HCT116 (cell line): ENCODE measurements at regions not wholly inside any gene's neighbourhood (a gene's known extent, or its start where the extent isn't known, plus 50 kb on each side); places are given as distances from the start of the nearest gene placed in this dataset.

ENCODE experiments used
- ATAC-seq: fragments of 200-7000 bp; cut with Tn5 transposase; 2 replicates; pipeline ENCODE4 v1.9.1; 2020; ENCODE audit warnings: mild to moderate bottlenecking, moderate library complexity
- BruUV-seq: library from RNA; stranded (reverse); fragments of 400-500 nt; replicated peaks from 2 replicates; lab custom pipeline; 2021; lab: Mats Ljungman, UMichigan
- CTCF ChIA-PET: fragments of 300-600 bp; sonication (Branson Sonifier 250); formaldehyde crosslinking; loops from one replicate; lab custom pipeline; 2021; ENCODE audit warnings: antibody characterized with exemption; lab: Charles Lee
- POLR2A ChIA-PET: fragments of 300-600, 350-600 bp; sonication (Branson Sonifier 250); formaldehyde crosslinking; loops from one replicate; lab custom pipeline; 2021; ENCODE audit warnings: antibody characterized with exemption; lab: Charles Lee
- RAD21 ChIA-PET, 2 experiments: fragments of 300-600 bp; sonication (Branson Sonifier 250); formaldehyde crosslinking; loops; one replicate each; lab custom pipeline; 2023; ENCODE audit warnings: low total read pairs in 2 of 2; ENCODE audit not compliant: uncharacterized antibody in 2 of 2, unreplicated experiment in 2 of 2, low non-redundant PET in 1 of 2; lab: Charles Lee
- DNase-seq: peaks from one replicate; pipeline ENCODE4 v3.0.0-alpha.2; 2010; ENCODE audit warnings: low read depth, low spot score
- H2AFZ ChIP-seq: fragments of 200-600 bp; shearing (Covaris generic), sonication (generic); 2 replicates; pipeline ENCODE4 v1.6.1; 2017; ENCODE audit warnings: low read depth, mixed run types, mixed read lengths, antibody characterized with exemption, low read length; ENCODE audit not compliant: poor library complexity, severe bottlenecking
- H3K27ac ChIP-seq: 2 replicates; pipeline ENCODE4 v1.5.1; 2012; ENCODE audit warnings: low read depth, low read length
- H3K27me3 ChIP-seq: fragments of 200-600 bp; sonication (generic); 2 replicates; pipeline ENCODE4 v1.6.1; 2016; ENCODE audit warnings: mixed run types, low read length, mixed read lengths; ENCODE audit not compliant: insufficient read depth
- H3K36me3 ChIP-seq, 2 experiments: fragments of 200-500 bp in 1 of 2; fragments of 200-600 bp in 1 of 2; sonication (Bioruptor generic) in 1 of 2; sonication (generic) in 1 of 2; 2 replicates each; pipeline versions ENCODE4 v1.5.1 to v1.6.1; 2014 to 2016; ENCODE audit warnings: low read length in 2 of 2, inconsistent platforms in 1 of 2, mixed read lengths in 1 of 2, mixed run types in 1 of 2; ENCODE audit not compliant: insufficient read depth in 2 of 2, control insufficient read depth in 1 of 2
- H3K4me1 ChIP-seq, 2 experiments: fragments of 200-600 bp in 1 of 2; sonication (generic) in 1 of 2; 2 replicates each; pipeline versions ENCODE4 v1.5.1 to v1.6.1; 2012 to 2017; ENCODE audit warnings: low read length in 2 of 2, inconsistent platforms in 1 of 2, mild to moderate bottlenecking in 1 of 2, mixed read lengths in 1 of 2, mixed run types in 1 of 2, moderate library complexity in 1 of 2; ENCODE audit not compliant: insufficient read depth in 2 of 2, control insufficient read depth in 1 of 2
- H3K4me2 ChIP-seq: fragments of 200-600 bp; sonication (generic); 2 replicates; pipeline ENCODE4 v1.6.1; 2017; ENCODE audit warnings: mixed run types, low read length, mixed read lengths
- H3K4me3 ChIP-seq, 2 experiments: fragments of 200-600 bp in 1 of 2; sonication (generic) in 1 of 2; replicated peaks in 1 of 2; 2 replicates each; pipeline ENCODE4 v1.5.1; 2011 to 2016; ENCODE audit warnings: low read length in 2 of 2, control low read depth in 1 of 2, low read depth in 1 of 2, mild to moderate bottlenecking in 1 of 2, mixed read lengths in 1 of 2, mixed run types in 1 of 2
- H3K79me2 ChIP-seq: fragments of 200-600 bp; sonication (generic); 2 replicates; pipeline ENCODE4 v1.6.1; 2017; ENCODE audit warnings: mild to moderate bottlenecking, mixed run types, low read length, moderate library complexity, mixed read lengths; ENCODE audit not compliant: insufficient read depth
- H3K9ac ChIP-seq: fragments of 200-600 bp; sonication (generic); 2 replicates; pipeline ENCODE4 v1.6.1; 2016; ENCODE audit warnings: low read length, mixed read lengths
- H3K9me2 ChIP-seq: fragments of 200-600 bp; sonication (generic), shearing (Covaris generic); 2 replicates; pipeline ENCODE4 v1.6.1; 2017; ENCODE audit warnings: mixed run types, mild to moderate bottlenecking, moderate library complexity; ENCODE audit not compliant: insufficient read depth
- H3K9me3 ChIP-seq, 2 experiments: fragments of 200-500 bp in 1 of 2; fragments of 200-600 bp in 1 of 2; sonication (Bioruptor generic) in 1 of 2; sonication (generic) in 1 of 2; 2 replicates each; pipeline ENCODE4 v1.6.1; 2014 to 2017; ENCODE audit warnings: low read length in 2 of 2, mixed read lengths in 2 of 2, inconsistent platforms in 1 of 2, low read depth in 1 of 2, mild to moderate bottlenecking in 1 of 2, mixed run types in 1 of 2, moderate library complexity in 1 of 2; ENCODE audit not compliant: control insufficient read depth in 1 of 2, insufficient read depth in 1 of 2
- H4K20me1 ChIP-seq: fragments of 200-600 bp; sonication (generic), shearing (Covaris generic); 2 replicates; pipeline ENCODE4 v1.6.1; 2017; ENCODE audit warnings: mixed run types, mild to moderate bottlenecking, moderate library complexity; ENCODE audit not compliant: insufficient read depth
- CBX3 ChIP-seq: IDR thresholded peaks from 2 replicates; pipeline ENCODE4 v1.6.1; 2012; ENCODE audit warnings: low read depth
- ELF1 ChIP-seq: IDR thresholded peaks from 2 replicates; pipeline ENCODE4 v1.6.1; 2012; ENCODE audit warnings: low read depth, borderline replicate concordance
- EZH2 ChIP-seq: fragments of 200-600 bp; sonication (generic); IDR thresholded peaks from 2 replicates; pipeline ENCODE4 v1.6.1; 2017; ENCODE audit warnings: antibody characterized with exemption, mixed run types
- EZH2phosphoT487 ChIP-seq: fragments of 200-600 bp; IDR thresholded peaks from 2 replicates; pipeline ENCODE4 v1.6.1; 2018; ENCODE audit warnings: antibody characterized with exemption, borderline replicate concordance
- JUND ChIP-seq: IDR thresholded peaks from 2 replicates; pipeline ENCODE4 v1.6.1; 2012
- POLR2AphosphoS5 ChIP-seq: IDR thresholded peaks from 2 replicates; pipeline ENCODE4 v1.6.1; 2011; ENCODE audit warnings: mild to moderate bottlenecking, low read depth, low read length, moderate library complexity
- SIN3A ChIP-seq: IDR thresholded peaks from 2 replicates; pipeline ENCODE4 v1.6.1; 2012; ENCODE audit warnings: low read depth
- SRF ChIP-seq: IDR thresholded peaks from 2 replicates; pipeline ENCODE4 v1.6.1; 2012; ENCODE audit warnings: low read depth
- TCF7L2 ChIP-seq: IDR thresholded peaks from 2 replicates; pipeline ENCODE4 v1.7.0; 2011; ENCODE audit warnings: borderline replicate concordance, inconsistent platforms; ENCODE audit not compliant: insufficient read depth, insufficient read length; ENCODE audit errors: extremely low read depth
- YY1 ChIP-seq: IDR thresholded peaks from 2 replicates; pipeline ENCODE4 v1.6.1; 2011; ENCODE audit warnings: low read length, low read depth, moderate library complexity, mild to moderate bottlenecking; ENCODE audit not compliant: insufficient replicate concordance; ENCODE audit errors: extremely low read depth
- intact Hi-C: fragments of 100-400 bp; cut with micrococcal nuclease; formaldehyde crosslinking; loops from 2 replicates; pipeline ENCODE4 v1.10.0; 2022
- TF ChIP-seq, protein P1 (sequence below): IDR thresholded peaks from 2 replicates; pipeline ENCODE4 v1.6.1; 2011; ENCODE audit warnings: mild to moderate bottlenecking, low read length, moderate library complexity; ENCODE audit not compliant: insufficient replicate concordance; ENCODE audit errors: extremely low read depth
- TF ChIP-seq, protein P2 (sequence below): IDR thresholded peaks from 2 replicates; pipeline ENCODE4 v1.6.1; 2012; ENCODE audit warnings: low read depth
- TF ChIP-seq, protein P3 (sequence below): IDR thresholded peaks from 2 replicates; pipeline ENCODE4 v1.6.1; 2012
- TF ChIP-seq, protein P4 (sequence below): IDR thresholded peaks from 2 replicates; pipeline ENCODE4 v1.6.1; 2012
- TF ChIP-seq, protein P5 (sequence below), 3 experiments: fragments of 200-600 bp in 1 of 3; sonication (generic) in 1 of 3; IDR thresholded peaks in 2 of 3; conservative IDR thresholded peaks in 1 of 3; 2 replicates each; pipeline ENCODE4 v1.5.1; 2012 to 2017; ENCODE audit warnings: low read depth in 2 of 3, low read length in 2 of 3, antibody characterized with exemption in 1 of 3, borderline replicate concordance in 1 of 3, control low read depth in 1 of 3, mild to moderate bottlenecking in 1 of 3, mixed read lengths in 1 of 3, mixed run types in 1 of 3, moderate library complexity in 1 of 3; ENCODE audit not compliant: insufficient read depth in 1 of 3

DNA sequence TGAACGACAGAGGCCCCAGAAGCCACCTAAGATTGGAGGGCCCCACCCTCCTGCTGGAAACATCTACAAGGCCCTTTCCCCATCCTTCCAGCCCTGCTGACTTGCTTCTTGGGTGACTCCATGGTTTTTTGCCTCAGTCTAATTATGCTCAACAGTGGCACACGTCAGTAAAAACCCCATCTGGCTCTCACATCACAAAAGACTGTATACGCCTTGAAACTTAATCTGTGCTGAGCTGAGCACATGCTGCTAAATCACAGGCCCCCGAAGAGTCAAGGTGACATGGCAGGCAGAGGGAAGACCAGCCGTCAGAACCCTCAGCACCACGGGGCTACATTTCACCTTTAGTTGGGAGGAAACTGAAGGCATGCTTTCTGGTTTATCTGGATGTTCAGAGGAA is 323.1 kb downstream of the CDH26 start:
- no peaks in the 10 kb centered on the region for H3K9me2 ChIP-seq
- H3K9me3 ChIP-seq: peaks cover 6 to 17% of the 10 kb centered on the region in 2 experiments; a peak in 2 of 4 replicates
- no peaks in the 10 kb centered on the region for H3K79me2 ChIP-seq
- H3K4me2 ChIP-seq: no peak overlapping the region
- ATAC-seq (no peak), DNase-seq (no peak)
- no peaks in the 10 kb centered on the region for H3K36me3 ChIP-seq
- no peak overlapping the region for H3K9ac ChIP-seq
- H3K4me3 ChIP-seq: no peak overlapping the region
- no peaks in the 10 kb centered on the region for H3K4me1 ChIP-seq
- CTCF ChIA-PET: no interaction called here
- H4K20me1 ChIP-seq: no peaks in the 10 kb centered on the region
- RAD21 ChIA-PET: no interaction called here
- no peaks in the 10 kb centered on the region for H3K27me3 ChIP-seq
- no TSS peak for BruUV-seq
- no peak for TF ChIP-seq EZH2phosphoT487
- no peak for TF ChIP-seq YY1
- TF ChIP-seq, protein P1, sequence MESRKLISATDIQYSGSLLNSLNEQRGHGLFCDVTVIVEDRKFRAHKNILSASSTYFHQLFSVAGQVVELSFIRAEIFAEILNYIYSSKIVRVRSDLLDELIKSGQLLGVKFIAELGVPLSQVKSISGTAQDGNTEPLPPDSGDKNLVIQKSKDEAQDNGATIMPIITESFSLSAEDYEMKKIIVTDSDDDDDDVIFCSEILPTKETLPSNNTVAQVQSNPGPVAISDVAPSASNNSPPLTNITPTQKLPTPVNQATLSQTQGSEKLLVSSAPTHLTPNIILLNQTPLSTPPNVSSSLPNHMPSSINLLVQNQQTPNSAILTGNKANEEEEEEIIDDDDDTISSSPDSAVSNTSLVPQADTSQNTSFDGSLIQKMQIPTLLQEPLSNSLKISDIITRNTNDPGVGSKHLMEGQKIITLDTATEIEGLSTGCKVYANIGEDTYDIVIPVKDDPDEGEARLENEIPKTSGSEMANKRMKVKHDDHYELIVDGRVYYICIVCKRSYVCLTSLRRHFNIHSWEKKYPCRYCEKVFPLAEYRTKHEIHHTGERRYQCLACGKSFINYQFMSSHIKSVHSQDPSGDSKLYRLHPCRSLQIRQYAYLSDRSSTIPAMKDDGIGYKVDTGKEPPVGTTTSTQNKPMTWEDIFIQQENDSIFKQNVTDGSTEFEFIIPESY: no peak
- TF ChIP-seq, protein P2, sequence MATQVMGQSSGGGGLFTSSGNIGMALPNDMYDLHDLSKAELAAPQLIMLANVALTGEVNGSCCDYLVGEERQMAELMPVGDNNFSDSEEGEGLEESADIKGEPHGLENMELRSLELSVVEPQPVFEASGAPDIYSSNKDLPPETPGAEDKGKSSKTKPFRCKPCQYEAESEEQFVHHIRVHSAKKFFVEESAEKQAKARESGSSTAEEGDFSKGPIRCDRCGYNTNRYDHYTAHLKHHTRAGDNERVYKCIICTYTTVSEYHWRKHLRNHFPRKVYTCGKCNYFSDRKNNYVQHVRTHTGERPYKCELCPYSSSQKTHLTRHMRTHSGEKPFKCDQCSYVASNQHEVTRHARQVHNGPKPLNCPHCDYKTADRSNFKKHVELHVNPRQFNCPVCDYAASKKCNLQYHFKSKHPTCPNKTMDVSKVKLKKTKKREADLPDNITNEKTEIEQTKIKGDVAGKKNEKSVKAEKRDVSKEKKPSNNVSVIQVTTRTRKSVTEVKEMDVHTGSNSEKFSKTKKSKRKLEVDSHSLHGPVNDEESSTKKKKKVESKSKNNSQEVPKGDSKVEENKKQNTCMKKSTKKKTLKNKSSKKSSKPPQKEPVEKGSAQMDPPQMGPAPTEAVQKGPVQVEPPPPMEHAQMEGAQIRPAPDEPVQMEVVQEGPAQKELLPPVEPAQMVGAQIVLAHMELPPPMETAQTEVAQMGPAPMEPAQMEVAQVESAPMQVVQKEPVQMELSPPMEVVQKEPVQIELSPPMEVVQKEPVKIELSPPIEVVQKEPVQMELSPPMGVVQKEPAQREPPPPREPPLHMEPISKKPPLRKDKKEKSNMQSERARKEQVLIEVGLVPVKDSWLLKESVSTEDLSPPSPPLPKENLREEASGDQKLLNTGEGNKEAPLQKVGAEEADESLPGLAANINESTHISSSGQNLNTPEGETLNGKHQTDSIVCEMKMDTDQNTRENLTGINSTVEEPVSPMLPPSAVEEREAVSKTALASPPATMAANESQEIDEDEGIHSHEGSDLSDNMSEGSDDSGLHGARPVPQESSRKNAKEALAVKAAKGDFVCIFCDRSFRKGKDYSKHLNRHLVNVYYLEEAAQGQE: no peak
- no peak for TF ChIP-seq ELF1
- no peak for TF ChIP-seq EZH2
- no peak for TF ChIP-seq POLR2AphosphoS5
- TF ChIP-seq SIN3A: no peak
- TF ChIP-seq, protein P3, sequence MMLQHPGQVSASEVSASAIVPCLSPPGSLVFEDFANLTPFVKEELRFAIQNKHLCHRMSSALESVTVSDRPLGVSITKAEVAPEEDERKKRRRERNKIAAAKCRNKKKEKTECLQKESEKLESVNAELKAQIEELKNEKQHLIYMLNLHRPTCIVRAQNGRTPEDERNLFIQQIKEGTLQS: no peak
- TF ChIP-seq, protein P4, sequence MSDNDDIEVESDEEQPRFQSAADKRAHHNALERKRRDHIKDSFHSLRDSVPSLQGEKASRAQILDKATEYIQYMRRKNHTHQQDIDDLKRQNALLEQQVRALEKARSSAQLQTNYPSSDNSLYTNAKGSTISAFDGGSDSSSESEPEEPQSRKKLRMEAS: no peak
- no peak for TF ChIP-seq SRF
- TF ChIP-seq JUND: no peak
- TF ChIP-seq TCF7L2: no peak
- TF ChIP-seq, protein P5, sequence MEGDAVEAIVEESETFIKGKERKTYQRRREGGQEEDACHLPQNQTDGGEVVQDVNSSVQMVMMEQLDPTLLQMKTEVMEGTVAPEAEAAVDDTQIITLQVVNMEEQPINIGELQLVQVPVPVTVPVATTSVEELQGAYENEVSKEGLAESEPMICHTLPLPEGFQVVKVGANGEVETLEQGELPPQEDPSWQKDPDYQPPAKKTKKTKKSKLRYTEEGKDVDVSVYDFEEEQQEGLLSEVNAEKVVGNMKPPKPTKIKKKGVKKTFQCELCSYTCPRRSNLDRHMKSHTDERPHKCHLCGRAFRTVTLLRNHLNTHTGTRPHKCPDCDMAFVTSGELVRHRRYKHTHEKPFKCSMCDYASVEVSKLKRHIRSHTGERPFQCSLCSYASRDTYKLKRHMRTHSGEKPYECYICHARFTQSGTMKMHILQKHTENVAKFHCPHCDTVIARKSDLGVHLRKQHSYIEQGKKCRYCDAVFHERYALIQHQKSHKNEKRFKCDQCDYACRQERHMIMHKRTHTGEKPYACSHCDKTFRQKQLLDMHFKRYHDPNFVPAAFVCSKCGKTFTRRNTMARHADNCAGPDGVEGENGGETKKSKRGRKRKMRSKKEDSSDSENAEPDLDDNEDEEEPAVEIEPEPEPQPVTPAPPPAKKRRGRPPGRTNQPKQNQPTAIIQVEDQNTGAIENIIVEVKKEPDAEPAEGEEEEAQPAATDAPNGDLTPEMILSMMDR (IDR thresholded peaks at IDR 0.05 in 2 of 3, conservative IDR thresholded peaks at IDR 0.05 in 1 of 3; ENCODE audit: borderline replicate concordance in 1 of 3, insufficient read depth in 1 of 3, low read depth in 2 of 3, low read length in 2 of 3): no peak
- TF ChIP-seq CBX3: no peak
- POLR2A ChIA-PET: no interaction called here
- intact Hi-C loops: no loop called here
- H2AFZ ChIP-seq: no peak overlapping the region
- H3K27ac ChIP-seq: no peak overlapping the region
